K562 (cell line): ENCODE measurements at regions not wholly inside any gene's neighbourhood (a gene's known extent, or its start where the extent isn't known, plus 50 kb on each side); places are given as distances from the start of the nearest gene placed in this dataset.

Source experiments
- ATAC-seq: fragments of 200-7000 bp; cut with Tn5 transposase; 3 replicates; pipeline ENCODE4 v1.9.1; 2020; ENCODE audit warnings: moderate library complexity
- BruUV-seq: library from RNA; stranded (reverse); fragments of 400-500 nt; replicated peaks from 2 replicates; lab custom pipeline; 2021; lab: Mats Ljungman, UMichigan
- CTCF ChIA-PET: fragments of 300-600 bp; formaldehyde crosslinking; extraction: SDS; loops from one replicate; lab custom pipeline; 2021; ENCODE audit warnings: low intra/inter-chr PET ratio; lab: Yijun Ruan, JAX
- POLR2A ChIA-PET: fragments of 300-600, 350-650 bp; sonication (Branson Sonifier 250); formaldehyde crosslinking; extraction: SDS; loops from one replicate; lab custom pipeline; 2021; ENCODE audit warnings: antibody characterized with exemption, inconsistent platforms; lab: Yijun Ruan, JAX
- DNase-seq, 4 experiments: peaks; one replicate each; pipeline versions ENCODE4 v3.0.0 to v3.0.0-alpha.2; 2011 to 2018; ENCODE audit warnings: low spot score in 3 of 4, mixed read lengths in 3 of 4; ENCODE audit errors: extremely low read depth in 1 of 4
- FAIRE-seq: peaks from 2 replicates; lab custom pipeline; 2011; peaks lifted over from hg19 to GRCh38; lab: Jason Lieb, UNC
- H2AFZ ChIP-seq: 2 replicates; pipeline ENCODE4 v1.6.0; 2011; ENCODE audit warnings: low read depth, low read length, control low read depth, inconsistent platforms
- H3K27ac ChIP-seq: fragments of 200-600 bp; 3 replicates; pipeline ENCODE4 v1.8.0; 2011; ENCODE audit warnings: low read depth, mild to moderate bottlenecking, control low read depth, inconsistent platforms, low read length, moderate library complexity, mixed read lengths; ENCODE audit errors: extremely low read depth
- H3K27me3 ChIP-seq, 2 experiments: fragments of 300-600 bp in 1 of 2; 2 replicates in 1 of 2; 3 replicates in 1 of 2; pipeline versions ENCODE4 v1.6.0 to v1.8.0; 2011; ENCODE audit warnings: inconsistent platforms in 2 of 2, low read length in 2 of 2, mild to moderate bottlenecking in 1 of 2, mixed read lengths in 1 of 2, moderate library complexity in 1 of 2; ENCODE audit not compliant: control insufficient read depth in 2 of 2, insufficient read depth in 2 of 2
- H3K36me3 ChIP-seq: fragments of 300-600 bp; 3 replicates; pipeline ENCODE4 v1.8.0; 2011; ENCODE audit warnings: mild to moderate bottlenecking, low read length, inconsistent platforms; ENCODE audit not compliant: control insufficient read depth, insufficient read depth
- H3K4me1 ChIP-seq, 2 experiments: fragments of 200-600 bp in 1 of 2; replicated peaks in 1 of 2; 2 replicates in 1 of 2; 3 replicates in 1 of 2; pipeline versions ENCODE4 v1.5.1 to v1.8.0; 2011; ENCODE audit warnings: inconsistent platforms in 2 of 2, low read length in 2 of 2, mild to moderate bottlenecking in 1 of 2, mixed read lengths in 1 of 2, moderate library complexity in 1 of 2; ENCODE audit not compliant: control insufficient read depth in 2 of 2, insufficient read depth in 2 of 2
- H3K4me2 ChIP-seq: 2 replicates; pipeline ENCODE4 v1.6.1; 2011; ENCODE audit warnings: low read length, control low read depth, inconsistent platforms, mixed read lengths; ENCODE audit not compliant: insufficient read depth
- H3K4me3 ChIP-seq: fragments of 200-600 bp; sonication (generic), shearing (Covaris generic); 2 replicates; pipeline ENCODE4 v1.5.1; 2016; ENCODE audit warnings: control low read depth, inconsistent platforms
- H3K79me2 ChIP-seq: fragments of 200-600 bp; 3 replicates; pipeline ENCODE4 v1.8.0; 2011; ENCODE audit warnings: low read length, inconsistent platforms; ENCODE audit not compliant: control insufficient read depth, insufficient read depth
- H3K9ac ChIP-seq, 2 experiments: 2 replicates each; pipeline versions ENCODE4 v1.6.0 to v1.6.1; 2011; ENCODE audit warnings: low read depth in 2 of 2, low read length in 2 of 2, control low read depth in 1 of 2, inconsistent platforms in 1 of 2, mild to moderate bottlenecking in 1 of 2, mixed read lengths in 1 of 2; ENCODE audit not compliant: insufficient read depth in 1 of 2
- H3K9me1 ChIP-seq: one replicate; pipeline ENCODE4 v1.6.0; 2011; ENCODE audit warnings: inconsistent platforms, mild to moderate bottlenecking, low read length, moderate library complexity; ENCODE audit not compliant: control insufficient read depth, insufficient read depth
- H3K9me3 ChIP-seq: replicated peaks from 2 replicates; pipeline ENCODE4 v1.5.1; 2011; ENCODE audit warnings: low read depth, low read length, inconsistent platforms; ENCODE audit not compliant: control insufficient read depth, insufficient read depth
- H4K20me1 ChIP-seq: replicated peaks from 2 replicates; pipeline ENCODE4 v1.6.1; 2011; ENCODE audit warnings: low read length, inconsistent platforms, mixed read lengths; ENCODE audit not compliant: control insufficient read depth, insufficient read depth
- ARHGAP35 ChIP-seq: fragments of 450-650 bp; IDR thresholded peaks from 2 replicates; pipeline ENCODE4 v1.6.1; 2018; ENCODE audit not compliant: partially characterized antibody
- BCLAF1 ChIP-seq, 2 experiments: fragments of 450-650 bp in 1 of 2; IDR thresholded peaks; 2 replicates each; pipeline ENCODE4 v1.6.1; 2011 to 2017; ENCODE audit warnings: low read depth in 2 of 2, antibody characterized with exemption in 1 of 2, borderline replicate concordance in 1 of 2, low read length in 1 of 2, mild to moderate bottlenecking in 1 of 2, mixed read lengths in 1 of 2; ENCODE audit not compliant: control insufficient read depth in 1 of 2
- CEBPZ ChIP-seq: fragments of 150-350 bp; IDR thresholded peaks from 2 replicates; pipeline ENCODE4 v1.6.1; 2014; ENCODE audit warnings: low read depth, mild to moderate bottlenecking, low read length, borderline replicate concordance
- FOXO4 ChIP-seq: fragments of 450-650 bp; formaldehyde crosslinking; IDR thresholded peaks from 2 replicates; pipeline ENCODE4 v1.4.0; 2020; ENCODE audit warnings: mild to moderate bottlenecking, moderate library complexity
- PHB2 ChIP-seq: fragments of 450-650 bp; IDR thresholded peaks from 2 replicates; pipeline ENCODE4 v1.6.1; 2017; ENCODE audit warnings: low read depth
- SMARCE1 ChIP-seq: fragments of 450-650 bp; IDR thresholded peaks from 2 replicates; pipeline ENCODE4 v1.7.1; 2016; ENCODE audit warnings: mild to moderate bottlenecking
- TRIM25 ChIP-seq: fragments of 450-650 bp; IDR thresholded peaks from 2 replicates; pipeline ENCODE4 v1.7.0; 2016; ENCODE audit warnings: borderline replicate concordance
- ZBTB2 ChIP-seq: fragments of 450-650 bp; IDR thresholded peaks from 2 replicates; pipeline ENCODE4 v1.6.1; 2016; ENCODE audit warnings: antibody characterized with exemption
- WGBS: fragments of 100-300 bp; shearing (Covaris generic); methylation state at CpG from one replicate; pipeline ENCODE4 v1.1.6; 2016; ENCODE audit warnings: low coverage, mixed read lengths; ENCODE audit not compliant: insufficient coverage; ENCODE audit errors: missing lambda C conversion rate; 5-methylcytosine and 5-hydroxymethylcytosine counted together
- in situ Hi-C: fragments of 300-500 bp; cut with MboI; formaldehyde crosslinking; loops from 4 replicates; pipeline ENCODE4 v1.15.0; 2018; ENCODE audit warnings: inconsistent platforms, mixed read lengths
- intact Hi-C: fragments of 100-400 bp; cut with micrococcal nuclease; formaldehyde crosslinking; loops from 2 replicates; pipeline ENCODE4 v1.14.2; 2022

- intact Hi-C loops, result no loop called here
- Histone ChIP-seq H3K4me2 (no peak overlapping the region), H3K4me1 (no peaks in the 10 kb centered on the region), H3K9me3 (no peaks in the 10 kb centered on the region), H3K36me3 (no peaks in the 10 kb centered on the region), H3K4me3 (no peak overlapping the region), H3K9me1 (no peaks in the 10 kb centered on the region), H3K79me2 (no peaks in the 10 kb centered on the region), H3K9ac (no peak overlapping the region), H2AFZ (no peak overlapping the region), H4K20me1 (no peaks in the 10 kb centered on the region), H3K27me3 (peaks cover 0 to 24% of the 10 kb centered on the region in 2 experiments; a peak in 2 of 5 replicates), H3K27ac (no peak overlapping the region)
- ATAC-seq, result no peak
- in situ Hi-C loops, result no loop called here
- BruUV-seq, result no TSS peak
- no peak for DNase-seq
- FAIRE-seq, result no peak
- ChIA-PET POLR2A (interaction anchor here (0.6 kb wide), 1 partner anchor 100 kb away, joined by 3 read pairs; no protein-coding TSS in a partner anchor), CTCF (no interaction called here)
- WGBS, result 0% methylated on average over 15 of the region's 16 CpGs
- no peak for TF ChIP-seq ZBTB2
- TF ChIP-seq TRIM25, result no peak
- TF ChIP-seq CEBPZ, result no peak
- TF ChIP-seq SMARCE1, result no peak
- TF ChIP-seq ARHGAP35, result no peak
- TF ChIP-seq BCLAF1 (IDR thresholded peaks at IDR 0.05; ENCODE audit: borderline replicate concordance in 1 of 2, control insufficient read depth in 1 of 2, low read depth in 2 of 2, low read length in 1 of 2), result no peak
- no peak for TF ChIP-seq FOXO4 (CRISPR knock-in tag)
- no peak for TF ChIP-seq PHB2
Observed at GRCh38 chr20:61056627-61057442, 195.2 kb upstream of the CDH4 start.
